ENCODE measurements at regions not wholly inside any gene's neighbourhood (a gene's known extent, or its start where the extent isn't known, plus 50 kb on each side); places are given as distances from the start of the nearest gene placed in this dataset.
"Not testable (repeated sequence)": the region's sequence is repeated elsewhere in the genome, so short reads cannot be mapped to it uniquely, and the experiment has no call there.

GRCh38 chr4:189162073-189162789 is 778.4 kb upstream of the FRG1 start:
- no peak for DNase-seq (ENCODE audit: low read depth, low spot score)

- DNase-seq (ENCODE audit: low read depth, low spot score), result no peak
Observed at GRCh38 chr4:189162888-189163287, 777.8 kb upstream of the FRG1 start.

- no peak for DNase-seq (ENCODE audit: low read depth, low spot score)
Observed at GRCh38 chr4:189176002-189176401, 764.7 kb upstream of the FRG1 start.

- no peak for DNase-seq (ENCODE audit: low read depth, low spot score)
Observed at GRCh38 chr4:189177130-189177529, 763.5 kb upstream of the FRG1 start.

- no peak for DNase-seq (ENCODE audit: low read depth, low spot score)
Observed at GRCh38 chr4:189178125-189178746, 762.4 kb upstream of the FRG1 start.

- DNase-seq (ENCODE audit: low read depth, low spot score), result no peak
Observed at GRCh38 chr4:189185810-189186432, 754.8 kb upstream of the FRG1 start.

- DNase-seq (ENCODE audit: low read depth, low spot score), result no peak
Observed at GRCh38 chr4:189187531-189188052, 753.1 kb upstream of the FRG1 start.

GRCh38 chr4:189198624-189199023 is 742.0 kb upstream of the FRG1 start:
- no peak for DNase-seq (ENCODE audit: low read depth, low spot score)

GRCh38 chr4:189200353-189200752 is 740.3 kb upstream of the FRG1 start:
- DNase-seq (ENCODE audit: low read depth, low spot score), result no peak

- no peak for DNase-seq (ENCODE audit: low read depth, low spot score)
Observed at GRCh38 chr4:189202182-189202868, 738.3 kb upstream of the FRG1 start.

- no peak for DNase-seq (ENCODE audit: low read depth, low spot score)
Observed at GRCh38 chr4:189202869-189203271, 737.8 kb upstream of the FRG1 start.

- DNase-seq (ENCODE audit: low read depth, low spot score), result no peak
Observed at GRCh38 chr4:189204616-189205015, 736.1 kb upstream of the FRG1 start.

- no peak for DNase-seq (ENCODE audit: low read depth, low spot score)
Observed at GRCh38 chr4:189206953-189207352, 733.7 kb upstream of the FRG1 start.

- DNase-seq (ENCODE audit: low read depth, low spot score), result no peak
Observed at GRCh38 chr4:189207872-189208271, 732.8 kb upstream of the FRG1 start.

GRCh38 chr4:189215574-189215973 is 725.1 kb upstream of the FRG1 start:
- DNase-seq (ENCODE audit: low read depth, low spot score), result no peak

- no peak for DNase-seq (ENCODE audit: low read depth, low spot score)
Observed at GRCh38 chr4:189221691-189222090, 719.0 kb upstream of the FRG1 start.

GRCh38 chr4:189228726-189229125 is 711.9 kb upstream of the FRG1 start:
- DNase-seq (ENCODE audit: low read depth, low spot score), result no peak

GRCh38 chr4:189232274-189232673 is 708.4 kb upstream of the FRG1 start:
- DNase-seq (ENCODE audit: low read depth, low spot score), result no peak

- not testable (repeated sequence) for DNase-seq (ENCODE audit: low read depth, low spot score)
Observed at GRCh38 chr4:189233754-189234153, 706.9 kb upstream of the FRG1 start.

GRCh38 chr4:189234948-189235347 is 705.7 kb upstream of the FRG1 start:
- not testable (repeated sequence) for DNase-seq (ENCODE audit: low read depth, low spot score)

GRCh38 chr4:189235599-189235998 is 705.1 kb upstream of the FRG1 start:
- no peak for DNase-seq (ENCODE audit: low read depth, low spot score)

GRCh38 chr4:189236321-189236720 is 704.4 kb upstream of the FRG1 start:
- not testable (repeated sequence) for DNase-seq (ENCODE audit: low read depth, low spot score)
